ENCODE measurements at regions not wholly inside any gene's neighbourhood (a gene's known extent, or its start where the extent isn't known, plus 50 kb on each side); places are given as distances from the start of the nearest gene placed in this dataset.

DNA sequence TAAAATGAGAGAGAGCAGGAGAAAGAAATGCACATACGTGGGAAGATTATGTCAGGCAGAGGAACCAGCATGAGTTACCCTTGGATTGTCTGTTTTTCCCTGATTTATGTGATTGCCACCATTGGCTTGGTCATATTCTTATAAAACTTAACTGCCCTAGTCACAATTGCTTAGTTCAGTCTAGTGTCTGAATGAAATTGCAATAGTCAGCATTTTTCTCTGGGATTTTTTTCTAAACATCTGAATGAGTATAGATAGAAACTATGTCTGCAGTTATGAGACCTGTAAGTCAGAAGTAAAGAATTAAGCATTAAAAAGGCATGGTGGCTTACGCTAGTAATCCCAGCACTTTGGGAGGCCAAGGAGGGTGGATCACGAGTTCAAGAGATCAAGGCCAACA is 889.8 kb downstream of the PLA2G4A start:
- TF ChIP-seq, protein P1, sequence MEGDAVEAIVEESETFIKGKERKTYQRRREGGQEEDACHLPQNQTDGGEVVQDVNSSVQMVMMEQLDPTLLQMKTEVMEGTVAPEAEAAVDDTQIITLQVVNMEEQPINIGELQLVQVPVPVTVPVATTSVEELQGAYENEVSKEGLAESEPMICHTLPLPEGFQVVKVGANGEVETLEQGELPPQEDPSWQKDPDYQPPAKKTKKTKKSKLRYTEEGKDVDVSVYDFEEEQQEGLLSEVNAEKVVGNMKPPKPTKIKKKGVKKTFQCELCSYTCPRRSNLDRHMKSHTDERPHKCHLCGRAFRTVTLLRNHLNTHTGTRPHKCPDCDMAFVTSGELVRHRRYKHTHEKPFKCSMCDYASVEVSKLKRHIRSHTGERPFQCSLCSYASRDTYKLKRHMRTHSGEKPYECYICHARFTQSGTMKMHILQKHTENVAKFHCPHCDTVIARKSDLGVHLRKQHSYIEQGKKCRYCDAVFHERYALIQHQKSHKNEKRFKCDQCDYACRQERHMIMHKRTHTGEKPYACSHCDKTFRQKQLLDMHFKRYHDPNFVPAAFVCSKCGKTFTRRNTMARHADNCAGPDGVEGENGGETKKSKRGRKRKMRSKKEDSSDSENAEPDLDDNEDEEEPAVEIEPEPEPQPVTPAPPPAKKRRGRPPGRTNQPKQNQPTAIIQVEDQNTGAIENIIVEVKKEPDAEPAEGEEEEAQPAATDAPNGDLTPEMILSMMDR (IDR thresholded peaks at IDR 0.05): no peak
- TF ChIP-seq ZFX (IDR thresholded peaks at IDR 0.05; ENCODE audit: borderline replicate concordance): no peak

Data from 22Rv1 (cell line).